ENCODE measurements at regions not wholly inside any gene's neighbourhood (a gene's known extent, or its start where the extent isn't known, plus 50 kb on each side); places are given as distances from the start of the nearest gene placed in this dataset.

- no peak for TF ChIP-seq CTCF (IDR thresholded peaks at IDR 0.05; ENCODE audit: low read length)
- no peak for TF ChIP-seq EZH2 (IDR thresholded peaks at IDR 0.05; ENCODE audit: borderline replicate concordance, low read length)
Measured at GRCh38 chr2:118536306-118536705, 311.1 kb downstream of the EN1 start.
